ENCODE measurements at regions not wholly inside any gene's neighbourhood (a gene's known extent, or its start where the extent isn't known, plus 50 kb on each side); places are given as distances from the start of the nearest gene placed in this dataset.

GRCh38 chr5:18375641-18376040 is 741.4 kb downstream of the TAF11L14 start:
- Histone ChIP-seq H3K4me1 (ENCODE audit: control insufficient read depth in 1 of 2, insufficient read depth in 1 of 2, low read depth in 1 of 2, low read length in 1 of 2) (no peaks in the 10 kb centered on the region), H3K36me3 (no peaks in the 10 kb centered on the region), H3K9me3 (no peaks in the 10 kb centered on the region), H3K4me3 (ENCODE audit: low read depth in 1 of 2, low read length in 1 of 2) (no peak overlapping the region), H3K27ac (no peak overlapping the region), H3K27me3 (no peaks in the 10 kb centered on the region)
- TF ChIP-seq, protein P1, sequence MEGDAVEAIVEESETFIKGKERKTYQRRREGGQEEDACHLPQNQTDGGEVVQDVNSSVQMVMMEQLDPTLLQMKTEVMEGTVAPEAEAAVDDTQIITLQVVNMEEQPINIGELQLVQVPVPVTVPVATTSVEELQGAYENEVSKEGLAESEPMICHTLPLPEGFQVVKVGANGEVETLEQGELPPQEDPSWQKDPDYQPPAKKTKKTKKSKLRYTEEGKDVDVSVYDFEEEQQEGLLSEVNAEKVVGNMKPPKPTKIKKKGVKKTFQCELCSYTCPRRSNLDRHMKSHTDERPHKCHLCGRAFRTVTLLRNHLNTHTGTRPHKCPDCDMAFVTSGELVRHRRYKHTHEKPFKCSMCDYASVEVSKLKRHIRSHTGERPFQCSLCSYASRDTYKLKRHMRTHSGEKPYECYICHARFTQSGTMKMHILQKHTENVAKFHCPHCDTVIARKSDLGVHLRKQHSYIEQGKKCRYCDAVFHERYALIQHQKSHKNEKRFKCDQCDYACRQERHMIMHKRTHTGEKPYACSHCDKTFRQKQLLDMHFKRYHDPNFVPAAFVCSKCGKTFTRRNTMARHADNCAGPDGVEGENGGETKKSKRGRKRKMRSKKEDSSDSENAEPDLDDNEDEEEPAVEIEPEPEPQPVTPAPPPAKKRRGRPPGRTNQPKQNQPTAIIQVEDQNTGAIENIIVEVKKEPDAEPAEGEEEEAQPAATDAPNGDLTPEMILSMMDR (IDR thresholded peaks at IDR 0.05) = no peak

DNA sequence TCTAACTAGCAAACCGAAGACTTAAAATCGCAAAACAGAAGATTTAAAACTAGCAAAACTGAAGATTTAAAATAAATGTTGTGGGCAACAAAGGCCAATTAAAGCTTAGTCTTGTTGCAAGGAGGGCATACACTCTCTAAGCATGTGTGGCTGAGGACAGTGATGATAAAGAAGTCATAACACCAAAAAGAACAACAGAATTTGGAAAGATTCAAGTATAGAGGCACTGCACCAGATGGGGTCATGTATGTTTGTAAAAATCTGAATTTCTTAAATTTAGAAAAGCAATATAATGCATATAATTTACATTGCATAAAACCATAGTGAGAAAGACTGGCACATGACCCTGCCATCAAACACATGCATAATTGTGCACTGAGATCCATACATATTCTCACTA is 743.8 kb downstream of the TAF11L14 start:
- Histone ChIP-seq H3K36me3 (no peaks in the 10 kb centered on the region), H3K4me3 (ENCODE audit: low read depth in 1 of 2, low read length in 1 of 2) (no peak overlapping the region), H3K4me1 (ENCODE audit: control insufficient read depth in 1 of 2, insufficient read depth in 1 of 2, low read depth in 1 of 2, low read length in 1 of 2) (no peaks in the 10 kb centered on the region), H3K9me3 (no peaks in the 10 kb centered on the region), H3K27me3 (no peaks in the 10 kb centered on the region), H3K27ac (no peak overlapping the region)
- TF ChIP-seq, protein P1 (IDR thresholded peaks at IDR 0.05) = no peak

DNA sequence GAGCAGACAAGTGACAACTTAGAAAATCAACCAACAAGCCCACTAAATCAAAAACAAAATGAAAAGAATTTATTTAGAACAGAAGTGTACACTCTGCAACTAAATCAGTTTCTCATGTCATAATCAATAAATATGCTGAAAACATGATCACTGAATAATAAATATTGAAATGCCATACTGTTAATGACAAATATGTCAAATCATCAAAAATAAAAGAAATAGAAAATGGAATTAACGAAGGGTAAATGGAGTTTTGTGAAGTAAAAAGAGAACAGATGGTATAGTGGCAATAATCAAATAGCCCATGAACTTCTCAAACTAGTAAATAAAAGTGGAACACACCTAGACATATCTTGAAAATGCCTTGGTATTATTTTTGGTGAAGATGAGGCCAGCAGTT is 744.9 kb downstream of the TAF11L14 start:
- Histone ChIP-seq H3K4me3 (ENCODE audit: low read depth in 1 of 2, low read length in 1 of 2) (no peak overlapping the region), H3K9me3 (no peaks in the 10 kb centered on the region), H3K27ac (no peak overlapping the region), H3K27me3 (no peaks in the 10 kb centered on the region), H3K36me3 (no peaks in the 10 kb centered on the region), H3K4me1 (ENCODE audit: control insufficient read depth in 1 of 2, insufficient read depth in 1 of 2, low read depth in 1 of 2, low read length in 1 of 2) (no peaks in the 10 kb centered on the region)
- TF ChIP-seq, protein P1 (IDR thresholded peaks at IDR 0.05) = no peak

DNA sequence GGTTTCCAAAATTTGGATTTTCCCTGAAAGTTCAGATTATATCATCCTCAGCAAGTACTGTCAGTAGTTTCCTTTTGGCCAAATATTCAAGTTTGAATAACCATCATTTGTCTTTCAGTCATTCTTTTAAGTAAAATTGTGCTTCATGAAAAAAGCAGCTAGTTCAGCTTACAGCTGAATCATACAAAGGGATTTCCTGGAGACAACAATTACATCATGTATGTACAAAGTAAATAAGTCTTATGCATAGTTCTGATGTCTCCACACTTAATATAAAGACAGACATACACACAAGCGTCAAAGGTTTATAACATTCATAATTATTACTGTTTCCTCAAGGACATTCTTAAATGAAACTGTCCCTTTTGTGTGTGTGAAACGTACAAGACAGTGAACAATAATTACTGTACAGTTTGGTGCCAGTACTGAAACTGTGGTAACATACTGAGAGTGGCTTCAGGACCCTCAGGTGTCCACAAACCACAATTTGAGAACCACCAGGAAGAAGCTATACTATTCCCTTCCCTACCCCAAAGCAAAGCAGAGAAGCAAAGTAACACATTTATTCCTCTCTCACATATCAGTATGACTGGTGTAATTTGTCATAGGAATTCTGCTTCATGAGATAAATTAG is 746.6 kb downstream of the TAF11L14 start:
- H3K27me3 ChIP-seq = no peaks in the 10 kb centered on the region
- no peaks in the 10 kb centered on the region for H3K9me3 ChIP-seq
- no peaks in the 10 kb centered on the region for H3K36me3 ChIP-seq
- H3K27ac ChIP-seq = no peak overlapping the region
- TF ChIP-seq, protein P1 (IDR thresholded peaks at IDR 0.05) = no peak
- no peaks in the 10 kb centered on the region for H3K4me1 ChIP-seq (ENCODE audit: control insufficient read depth in 1 of 2, insufficient read depth in 1 of 2, low read depth in 1 of 2, low read length in 1 of 2)
- H3K4me3 ChIP-seq (ENCODE audit: low read depth in 1 of 2, low read length in 1 of 2) = no peak overlapping the region

DNA sequence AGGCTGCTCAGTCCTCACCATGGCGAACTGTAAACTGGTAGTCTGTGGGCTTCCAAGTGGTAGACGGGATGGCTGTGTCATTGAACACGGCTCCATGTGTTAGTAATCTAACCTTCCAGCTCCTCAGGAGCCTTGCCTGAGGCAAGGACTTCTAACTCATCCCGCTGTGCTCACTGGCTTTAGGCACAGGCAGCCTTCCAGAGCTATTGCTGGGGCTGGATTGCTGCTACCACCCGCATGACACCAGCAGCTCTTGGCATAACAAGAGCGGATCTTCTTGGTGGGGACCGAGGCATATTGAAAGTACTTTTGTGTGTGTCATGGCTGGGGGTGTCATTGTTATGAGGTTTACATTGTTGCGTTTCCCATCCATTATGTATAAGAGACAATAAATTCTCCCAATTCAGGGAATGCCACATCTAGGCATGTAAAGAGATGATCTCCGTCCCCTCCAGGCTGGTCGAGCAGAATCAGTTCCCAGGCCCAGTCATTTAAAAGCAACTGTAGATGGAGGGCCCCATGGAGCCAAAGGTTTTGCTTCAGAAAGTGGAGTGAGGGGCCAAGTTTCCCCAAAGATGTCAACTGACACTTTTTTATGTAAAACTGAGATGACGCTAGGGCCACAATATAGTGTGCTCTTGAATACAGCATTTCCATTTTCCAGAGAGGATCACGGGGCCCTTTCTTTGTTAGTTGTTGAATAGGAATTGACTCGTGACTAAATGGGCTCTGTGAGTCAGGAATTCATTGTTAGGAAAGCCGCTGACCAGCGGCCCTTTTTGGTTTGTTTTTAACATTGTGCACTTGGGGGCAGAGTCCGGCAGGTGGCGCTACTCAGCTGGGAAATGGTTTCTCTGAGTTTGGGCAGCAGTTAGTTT is 759.5 kb downstream of the TAF11L14 start:
- H3K27me3 ChIP-seq = no peaks in the 10 kb centered on the region
- no peak overlapping the region for H3K4me3 ChIP-seq (ENCODE audit: low read depth in 1 of 2, low read length in 1 of 2)
- H3K36me3 ChIP-seq = no peaks in the 10 kb centered on the region
- TF ChIP-seq, protein P1 (IDR thresholded peaks at IDR 0.05) = peak; percentile 51
- H3K4me1 ChIP-seq (ENCODE audit: control insufficient read depth in 1 of 2, insufficient read depth in 1 of 2, low read depth in 1 of 2, low read length in 1 of 2) = no peaks in the 10 kb centered on the region
- no peaks in the 10 kb centered on the region for H3K9me3 ChIP-seq
- H3K27ac ChIP-seq = no peak overlapping the region
